ENCODE measurements at regions not wholly inside any gene's neighbourhood (a gene's known extent, or its start where the extent isn't known, plus 50 kb on each side); places are given as distances from the start of the nearest gene placed in this dataset.

DNA sequence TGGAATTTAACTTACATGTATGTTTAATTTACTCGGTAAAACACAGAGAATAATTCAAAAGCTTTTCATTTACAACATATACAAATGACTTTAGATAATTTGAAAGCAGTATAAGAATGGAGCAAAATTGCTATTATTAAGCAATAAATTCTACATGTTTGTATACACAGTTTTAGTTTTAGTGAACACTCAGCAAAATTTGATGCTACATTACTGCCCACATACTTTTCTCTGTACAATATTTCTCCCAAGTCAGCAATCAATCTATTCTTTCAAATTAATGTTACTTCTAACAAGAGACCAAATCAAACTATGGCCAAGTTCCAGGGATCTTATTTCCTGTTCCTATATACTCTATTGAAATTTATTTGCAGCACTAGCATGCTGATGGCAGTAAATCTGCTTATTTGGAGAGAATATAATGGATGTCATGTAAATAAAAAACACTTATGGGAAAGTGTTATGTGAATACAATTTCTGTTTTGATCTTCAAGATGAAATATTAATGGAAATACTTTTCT lies 82.6 kb upstream of the BRINP3 start:
- no peak for TF ChIP-seq EZH2 (IDR thresholded peaks at IDR 0.05; ENCODE audit: low read length)
- TF ChIP-seq, protein P1, sequence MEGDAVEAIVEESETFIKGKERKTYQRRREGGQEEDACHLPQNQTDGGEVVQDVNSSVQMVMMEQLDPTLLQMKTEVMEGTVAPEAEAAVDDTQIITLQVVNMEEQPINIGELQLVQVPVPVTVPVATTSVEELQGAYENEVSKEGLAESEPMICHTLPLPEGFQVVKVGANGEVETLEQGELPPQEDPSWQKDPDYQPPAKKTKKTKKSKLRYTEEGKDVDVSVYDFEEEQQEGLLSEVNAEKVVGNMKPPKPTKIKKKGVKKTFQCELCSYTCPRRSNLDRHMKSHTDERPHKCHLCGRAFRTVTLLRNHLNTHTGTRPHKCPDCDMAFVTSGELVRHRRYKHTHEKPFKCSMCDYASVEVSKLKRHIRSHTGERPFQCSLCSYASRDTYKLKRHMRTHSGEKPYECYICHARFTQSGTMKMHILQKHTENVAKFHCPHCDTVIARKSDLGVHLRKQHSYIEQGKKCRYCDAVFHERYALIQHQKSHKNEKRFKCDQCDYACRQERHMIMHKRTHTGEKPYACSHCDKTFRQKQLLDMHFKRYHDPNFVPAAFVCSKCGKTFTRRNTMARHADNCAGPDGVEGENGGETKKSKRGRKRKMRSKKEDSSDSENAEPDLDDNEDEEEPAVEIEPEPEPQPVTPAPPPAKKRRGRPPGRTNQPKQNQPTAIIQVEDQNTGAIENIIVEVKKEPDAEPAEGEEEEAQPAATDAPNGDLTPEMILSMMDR (optimal IDR thresholded peaks at IDR 0.05 in 1 of 3, IDR thresholded peaks at IDR 0.05 in 1 of 3, conservative IDR thresholded peaks at IDR 0.05 in 1 of 3; ENCODE audit: extremely low read depth in 1 of 3, insufficient read depth in 2 of 3, low read length in 3 of 3), result no peak
- Histone ChIP-seq H3K4me1 (ENCODE audit: control insufficient read depth, extremely low read depth, insufficient read depth, low read length) (no peaks in the 10 kb centered on the region), H3K36me3 (ENCODE audit: control insufficient read depth in 2 of 2, extremely low read depth in 1 of 2, insufficient read depth in 2 of 2, low read length in 2 of 2) (no peaks in the 10 kb centered on the region), H3K9ac (ENCODE audit: control insufficient read depth, extremely low read depth, insufficient read depth, low read length) (no peak overlapping the region), H3K9me1 (ENCODE audit: control insufficient read depth, extremely low read depth, insufficient read depth, low read length) (no peaks in the 10 kb centered on the region), H3K9me3 (ENCODE audit: control insufficient read depth, low read depth, low read length) (no peaks in the 10 kb centered on the region), H2AFZ (ENCODE audit: control insufficient read depth, low read length) (no peak overlapping the region), H3K79me2 (ENCODE audit: control insufficient read depth, insufficient read depth, low read length) (no peaks in the 10 kb centered on the region), H3K27ac (ENCODE audit: control insufficient read depth, insufficient read depth, low read length) (no peak overlapping the region), H3K4me2 (ENCODE audit: control insufficient read depth, extremely low read depth, insufficient read depth, low read depth, low read length) (no peak overlapping the region), H4K20me1 (ENCODE audit: control insufficient read depth, extremely low read depth, insufficient read depth, low read length) (no peaks in the 10 kb centered on the region), H3K4me3 (ENCODE audit: control insufficient read depth in 2 of 3, extremely low read depth in 1 of 3, insufficient read depth in 2 of 3, low read depth in 1 of 3, low read length in 3 of 3) (no peak overlapping the region), H3K27me3 (ENCODE audit: control insufficient read depth, extremely low read depth, insufficient read depth, low read length) (no peaks in the 10 kb centered on the region)
- dilution Hi-C loops (cut with MboI; ENCODE audit: extremely low pct_ligation_motif_present, low sequenced_read_pairs), result no loop called here
- FAIRE-seq (no peak), DNase-seq (ENCODE audit: low read depth, low spot score) (no peak)

- no peaks in the 10 kb centered on the region for H3K4me1 ChIP-seq (ENCODE audit: control insufficient read depth, extremely low read depth, insufficient read depth, low read length)
- DNase-seq (ENCODE audit: low read depth, low spot score), result no peak
- no peak for FAIRE-seq
- H3K27ac ChIP-seq (ENCODE audit: control insufficient read depth, insufficient read depth, low read length), result no peak overlapping the region
- no peaks in the 10 kb centered on the region for H3K27me3 ChIP-seq (ENCODE audit: control insufficient read depth, extremely low read depth, insufficient read depth, low read length)
- H3K79me2 ChIP-seq (ENCODE audit: control insufficient read depth, insufficient read depth, low read length), result no peaks in the 10 kb centered on the region
- dilution Hi-C loops (cut with MboI; ENCODE audit: extremely low pct_ligation_motif_present, low sequenced_read_pairs), result no loop called here
- no peak overlapping the region for H2AFZ ChIP-seq (ENCODE audit: control insufficient read depth, low read length)
- no peak for TF ChIP-seq EZH2 (IDR thresholded peaks at IDR 0.05; ENCODE audit: low read length)
- TF ChIP-seq, protein P1 (optimal IDR thresholded peaks at IDR 0.05 in 1 of 3, IDR thresholded peaks at IDR 0.05 in 1 of 3, conservative IDR thresholded peaks at IDR 0.05 in 1 of 3; ENCODE audit: extremely low read depth in 1 of 3, insufficient read depth in 2 of 3, low read length in 3 of 3), result no peak
- H3K36me3 ChIP-seq (ENCODE audit: control insufficient read depth in 2 of 2, extremely low read depth in 1 of 2, insufficient read depth in 2 of 2, low read length in 2 of 2), result no peaks in the 10 kb centered on the region
- H3K9ac ChIP-seq (ENCODE audit: control insufficient read depth, extremely low read depth, insufficient read depth, low read length), result no peak overlapping the region
- H3K9me3 ChIP-seq (ENCODE audit: control insufficient read depth, low read depth, low read length), result no peaks in the 10 kb centered on the region
- no peak overlapping the region for H3K4me2 ChIP-seq (ENCODE audit: control insufficient read depth, extremely low read depth, insufficient read depth, low read depth, low read length)
- H4K20me1 ChIP-seq (ENCODE audit: control insufficient read depth, extremely low read depth, insufficient read depth, low read length), result no peaks in the 10 kb centered on the region
- no peaks in the 10 kb centered on the region for H3K9me1 ChIP-seq (ENCODE audit: control insufficient read depth, extremely low read depth, insufficient read depth, low read length)
- H3K4me3 ChIP-seq (ENCODE audit: control insufficient read depth in 2 of 3, extremely low read depth in 1 of 3, insufficient read depth in 2 of 3, low read depth in 1 of 3, low read length in 3 of 3), result no peak overlapping the region
Measured at GRCh38 chr1:190563230-190563629, 85.6 kb upstream of the BRINP3 start.

All from keratinocyte (primary cell).